CD4-positive, alpha-beta T cell (primary cell): ENCODE measurements at regions not wholly inside any gene's neighbourhood (a gene's known extent, or its start where the extent isn't known, plus 50 kb on each side); places are given as distances from the start of the nearest gene placed in this dataset.

Experiments
- ATAC-seq: fragments of 200-7000 bp; cut with Tn5 transposase; one replicate; pipeline ENCODE4 v1.10.0; 2022; ENCODE audit warnings: mild to moderate bottlenecking; ENCODE audit not compliant: poor library complexity
- CTCF ChIA-PET: fragments of 350-600 bp; sonication (Branson Sonifier 250); formaldehyde crosslinking; loops from one replicate; lab custom pipeline; 2021; ENCODE audit warnings: antibody characterized with exemption, inconsistent platforms; lab: Charles Lee
- POLR2A ChIA-PET: fragments of 350-600 bp; sonication (Branson Sonifier 250); formaldehyde crosslinking; loops from one replicate; lab custom pipeline; 2021; ENCODE audit warnings: antibody characterized with exemption, inconsistent platforms; lab: Charles Lee
- DNase-seq, 14 experiments: peaks; one replicate each; pipeline ENCODE4 v3.0.0-alpha.2; 2013 to 2020; ENCODE audit warnings: mixed read lengths in 2 of 14
- H3K27ac ChIP-seq, 2 donors: one replicate each; pipeline versions ENCODE4 v1.5.1 to v1.7.0; 2013; ENCODE audit warnings: low read length in 2 of 2, low read depth in 1 of 2, mild to moderate bottlenecking in 1 of 2
- H3K27me3 ChIP-seq, 2 experiments: 1 replicate in 1 of 2; 2 replicates in 1 of 2; pipeline versions ENCODE4 v1.6.1 to v1.7.0; 2013; ENCODE audit warnings: low read length in 2 of 2, control low read depth in 1 of 2, mild to moderate bottlenecking in 1 of 2, moderate library complexity in 1 of 2; ENCODE audit not compliant: insufficient read depth in 2 of 2, control insufficient read depth in 1 of 2
- H3K36me3 ChIP-seq: one replicate; pipeline ENCODE4 v1.6.1; 2013; ENCODE audit warnings: low read length, control low read depth; ENCODE audit not compliant: insufficient read depth
- H3K4me1 ChIP-seq: one replicate; pipeline ENCODE4 v1.6.1; 2013; ENCODE audit warnings: low read length, control low read depth; ENCODE audit not compliant: insufficient read depth
- H3K4me3 ChIP-seq: one replicate; pipeline ENCODE4 v1.5.1; 2013; ENCODE audit warnings: mild to moderate bottlenecking, low read length, moderate library complexity
- H3K9me3 ChIP-seq, 2 experiments: 1 replicate in 1 of 2; 2 replicates in 1 of 2; pipeline versions ENCODE4 v1.6.1 to v1.7.0; 2013; ENCODE audit warnings: low read length in 2 of 2, mild to moderate bottlenecking in 2 of 2, control low read depth in 1 of 2, moderate library complexity in 1 of 2; ENCODE audit not compliant: control insufficient read depth in 1 of 2, insufficient read depth in 1 of 2
- H3K27ac Mint-ChIP-seq: one replicate; pipeline ENCODE4 v1.8.0; 2020; ENCODE audit warnings: mixed read lengths
- H3K27me3 Mint-ChIP-seq: one replicate; pipeline ENCODE4 v1.8.0; 2021; ENCODE audit warnings: mixed read lengths
- H3K36me3 Mint-ChIP-seq: one replicate; pipeline ENCODE4 v1.8.0; 2021; ENCODE audit warnings: low read depth, mixed read lengths
- H3K4me1 Mint-ChIP-seq: one replicate; pipeline ENCODE4 v1.8.0; 2021; ENCODE audit warnings: low read depth, mixed read lengths
- H3K4me3 Mint-ChIP-seq: one replicate; pipeline ENCODE4 v1.8.0; 2020; ENCODE audit warnings: mild to moderate bottlenecking, mixed read lengths
- H3K9me3 Mint-ChIP-seq: one replicate; pipeline ENCODE4 v1.8.0; 2020; ENCODE audit warnings: mixed read lengths
- CTCF ChIP-seq: fragments of 200-600 bp; IDR thresholded peaks from one replicate; pipeline ENCODE4 v1.8.0; 2022; ENCODE audit warnings: antibody characterized with exemption, mild to moderate bottlenecking
- intact Hi-C, 2 experiments: fragments of 100-400 bp; cut with DNase I in 1 of 2; cut with micrococcal nuclease in 1 of 2; formaldehyde crosslinking; loops; one replicate each; pipeline versions ENCODE4 v1.15.1 to v1.9.0; 2023 to 2025; cut with DNase I, micrococcal nuclease

- H3K27me3 ChIP-seq: no peaks in the 10 kb centered on the region
- no peaks in the 10 kb centered on the region for H3K9me3 ChIP-seq
- no peak overlapping the region for H3K4me3 ChIP-seq
- H3K4me1 ChIP-seq: no peaks in the 10 kb centered on the region
- no peak for TF ChIP-seq CTCF
- Mint-ChIP-seq H3K4me3 (no peak overlapping the region), H3K4me1 (no peaks in the 10 kb centered on the region), H3K27me3 (no peaks in the 10 kb centered on the region), H3K9me3 (no peaks in the 10 kb centered on the region), H3K36me3 (peaks cover 22% of the 10 kb centered on the region), H3K27ac (no peak overlapping the region)
- ChIA-PET POLR2A (no interaction called here), CTCF (no interaction called here)
- intact Hi-C loops: no loop called here
- no peak overlapping the region for H3K27ac ChIP-seq
- H3K36me3 ChIP-seq: no peaks in the 10 kb centered on the region
- no peak for DNase-seq
- no peak for ATAC-seq
Observed at GRCh38 chr17:63190821-63191370, 224.9 kb downstream of the TANC2 start.

GRCh38 chr17:63191610-63192009 is 225.6 kb downstream of the TANC2 start:
- Histone ChIP-seq H3K9me3 (no peaks in the 10 kb centered on the region), H3K4me1 (no peaks in the 10 kb centered on the region), H3K27me3 (no peaks in the 10 kb centered on the region), H3K4me3 (no peak overlapping the region), H3K36me3 (no peaks in the 10 kb centered on the region), H3K27ac (no peak overlapping the region)
- peaks cover 3% of the 10 kb centered on the region for H3K4me1 Mint-ChIP-seq
- peaks cover 23% of the 10 kb centered on the region for H3K36me3 Mint-ChIP-seq
- no peak for TF ChIP-seq CTCF
- DNase-seq: peak in 3 of 14 experiments; percentile 8 to 27 (median 20)
- H3K4me3 Mint-ChIP-seq: no peak overlapping the region
- H3K9me3 Mint-ChIP-seq: no peaks in the 10 kb centered on the region
- H3K27ac Mint-ChIP-seq: no peak overlapping the region
- intact Hi-C loops: no loop called here
- ChIA-PET CTCF (no interaction called here), POLR2A (no interaction called here)
- no peaks in the 10 kb centered on the region for H3K27me3 Mint-ChIP-seq
- no peak for ATAC-seq

- TF ChIP-seq CTCF: no peak
- ATAC-seq (no peak), DNase-seq (no peak)
- no peaks in the 10 kb centered on the region for H3K9me3 ChIP-seq
- ChIA-PET CTCF (no interaction called here), POLR2A (no interaction called here)
- Mint-ChIP-seq H3K27ac (no peak overlapping the region), H3K36me3 (peaks cover 23% of the 10 kb centered on the region), H3K9me3 (no peaks in the 10 kb centered on the region), H3K4me3 (no peak overlapping the region), H3K4me1 (peaks cover 5% of the 10 kb centered on the region), H3K27me3 (no peaks in the 10 kb centered on the region)
- H3K27me3 ChIP-seq: no peaks in the 10 kb centered on the region
- no peaks in the 10 kb centered on the region for H3K4me1 ChIP-seq
- no peak overlapping the region for H3K4me3 ChIP-seq
- no peak overlapping the region for H3K27ac ChIP-seq
- H3K36me3 ChIP-seq: no peaks in the 10 kb centered on the region
- intact Hi-C loops: no loop called here
Observed at GRCh38 chr17:63193827-63194226, 227.8 kb downstream of the TANC2 start.
